HL-60 (cell line): ENCODE measurements at regions not wholly inside any gene's neighbourhood (a gene's known extent, or its start where the extent isn't known, plus 50 kb on each side); places are given as distances from the start of the nearest gene placed in this dataset.

Experiments
- DNase-seq, 2 experiments: peaks; one replicate each; pipeline ENCODE4 v3.0.0-alpha.2; 2010 to 2020; ENCODE audit warnings: low read depth in 1 of 2, low spot score in 1 of 2
- H3K27ac ChIP-seq: fragments of 250-450 bp; sonication (Bioruptor Pico); replicated peaks from 2 replicates; pipeline ENCODE4 v1.5.1; 2020; ENCODE audit warnings: mild to moderate bottlenecking, moderate library complexity
- H3K27me3 ChIP-seq: fragments of 250-450 bp; sonication (Bioruptor Pico); 2 replicates; pipeline ENCODE4 v1.5.1; 2021; ENCODE audit warnings: mild to moderate bottlenecking, moderate library complexity; ENCODE audit not compliant: insufficient read depth, poor library complexity, severe bottlenecking
- H3K4me3 ChIP-seq: replicated peaks from 2 replicates; pipeline ENCODE4 v1.5.1; 2011; ENCODE audit warnings: mild to moderate bottlenecking, control low read depth, low read length; ENCODE audit not compliant: insufficient read depth
- CTCF ChIP-seq: IDR thresholded peaks from one replicate; pipeline ENCODE4 v1.5.1; 2011; ENCODE audit warnings: low read length, control low read depth, inconsistent platforms; ENCODE audit not compliant: insufficient read depth
- GABPA ChIP-seq: IDR thresholded peaks from 2 replicates; pipeline ENCODE4 v1.6.1; 2012; ENCODE audit warnings: low read depth
- POLR2AphosphoS5 ChIP-seq: IDR thresholded peaks from 2 replicates; pipeline ENCODE4 v1.6.1; 2012; ENCODE audit warnings: low read depth
- REST ChIP-seq: IDR thresholded peaks from 2 replicates; pipeline ENCODE4 v1.6.1; 2012; ENCODE audit warnings: low read depth; ENCODE audit not compliant: insufficient replicate concordance
- SPI1 ChIP-seq: IDR thresholded peaks from 2 replicates; pipeline ENCODE4 v1.6.1; 2012; ENCODE audit warnings: low read depth, mild to moderate bottlenecking, borderline replicate concordance

GRCh38 chr5:118533923-118534322 is 454.4 kb downstream of the DTWD2 start:
- no peak for DNase-seq
- TF ChIP-seq SPI1: no peak
- no peaks in the 10 kb centered on the region for H3K27me3 ChIP-seq
- no peak overlapping the region for H3K4me3 ChIP-seq
- no peak overlapping the region for H3K27ac ChIP-seq

- Histone ChIP-seq H3K4me3 (no peak overlapping the region), H3K27me3 (no peaks in the 10 kb centered on the region), H3K27ac (no peak overlapping the region)
- TF ChIP-seq CTCF (no peak), POLR2AphosphoS5 (no peak)
- DNase-seq: no peak
These were observed 455.2 kb downstream of the DTWD2 start for GRCh38 chr5:118533156-118533555.

GRCh38 chr5:118531276-118531675 is 457.1 kb downstream of the DTWD2 start:
- H3K27ac ChIP-seq: no peak overlapping the region
- no peaks in the 10 kb centered on the region for H3K27me3 ChIP-seq
- DNase-seq: no peak
- no peak overlapping the region for H3K4me3 ChIP-seq
- TF ChIP-seq POLR2AphosphoS5 (no peak), GABPA (no peak), SPI1 (no peak), REST (no peak), CTCF (no peak)

- TF ChIP-seq SPI1: no peak
- no peak for TF ChIP-seq CTCF
- TF ChIP-seq REST: no peak
- no peak for TF ChIP-seq POLR2AphosphoS5
- TF ChIP-seq GABPA: no peak
- no peaks in the 10 kb centered on the region for H3K27me3 ChIP-seq
- no peak overlapping the region for H3K4me3 ChIP-seq
- H3K27ac ChIP-seq: no peak overlapping the region
- no peak for DNase-seq
These were observed 458.8 kb downstream of the DTWD2 start for GRCh38 chr5:118529361-118530144.
